ENCODE measurements at regions not wholly inside any gene's neighbourhood (a gene's known extent, or its start where the extent isn't known, plus 50 kb on each side); places are given as distances from the start of the nearest gene placed in this dataset.

- no peak for DNase-seq (ENCODE audit: low read depth)
Measured at GRCh38 chr1:21346365-21347071, 56.3 kb upstream of the ECE1 start.

- peak; percentile 44 for DNase-seq (ENCODE audit: low read depth)
Measured at GRCh38 chr1:21344750-21345443, 54.6 kb upstream of the ECE1 start.

- no peak for DNase-seq (ENCODE audit: low read depth)
Measured at GRCh38 chr1:21344098-21344749, 54.0 kb upstream of the ECE1 start.

GRCh38 chr1:21342961-21343838 is 52.9 kb upstream of the ECE1 start:
- DNase-seq (ENCODE audit: low read depth) = no peak

- no peak for DNase-seq (ENCODE audit: low read depth)
Measured at GRCh38 chr1:21341517-21342078, 51.3 kb upstream of the ECE1 start.

- no peak for DNase-seq (ENCODE audit: low read depth)
Measured at GRCh38 chr1:21341022-21341421, 50.8 kb upstream of the ECE1 start.

GRCh38 chr1:21340230-21340945 is 50.1 kb upstream of the ECE1 start:
- no peak for DNase-seq (ENCODE audit: low read depth)

All from RPMI7951 (cell line).